ENCODE measurements at regions not wholly inside any gene's neighbourhood (a gene's known extent, or its start where the extent isn't known, plus 50 kb on each side); places are given as distances from the start of the nearest gene placed in this dataset.
"Not testable (repeated sequence)": the region's sequence is repeated elsewhere in the genome, so short reads cannot be mapped to it uniquely, and the experiment has no call there.

DNA sequence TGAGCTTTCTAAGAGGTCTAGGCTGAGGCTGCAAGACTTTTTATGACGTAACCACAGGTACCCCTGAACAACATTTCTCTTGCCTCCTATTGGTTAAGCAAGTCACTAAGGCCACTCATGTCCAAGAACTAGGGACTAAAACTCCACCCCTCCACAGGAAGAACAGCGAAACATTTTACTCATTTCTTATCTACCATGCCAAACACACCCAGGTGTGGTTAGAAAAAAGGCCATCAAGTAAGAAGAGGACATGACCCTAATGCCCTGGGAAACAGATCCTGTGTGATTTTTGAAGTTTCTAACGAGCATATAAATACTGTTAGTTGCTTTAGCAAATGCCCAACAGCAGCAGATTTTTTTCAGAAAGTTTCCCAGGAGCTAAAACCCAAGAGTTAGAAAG lies 282.4 kb upstream of the DYNLRB2 start:
- no peak for DNase-seq (ENCODE audit: low read depth in 2 of 2)

DNA sequence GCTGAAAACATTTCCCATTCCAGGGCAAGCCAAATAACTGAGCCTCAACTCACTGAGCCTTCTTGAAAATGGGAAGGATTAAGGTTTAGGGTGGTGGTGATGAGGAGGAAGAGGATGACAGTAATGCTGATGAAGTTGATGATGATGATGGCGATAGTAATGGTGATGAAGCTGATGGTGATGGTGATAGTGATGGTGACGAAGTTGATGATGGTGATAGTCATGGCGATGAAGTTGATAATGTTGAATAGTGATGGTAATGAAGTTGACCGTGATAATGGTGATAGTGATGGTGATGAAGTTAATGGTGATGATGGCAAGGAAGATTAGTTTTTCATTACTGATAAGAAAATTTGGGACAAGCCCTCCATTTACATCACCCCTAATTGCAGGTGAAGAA lies 285.8 kb upstream of the DYNLRB2 start:
- DNase-seq (ENCODE audit: low read depth in 2 of 2): no peak

DNA sequence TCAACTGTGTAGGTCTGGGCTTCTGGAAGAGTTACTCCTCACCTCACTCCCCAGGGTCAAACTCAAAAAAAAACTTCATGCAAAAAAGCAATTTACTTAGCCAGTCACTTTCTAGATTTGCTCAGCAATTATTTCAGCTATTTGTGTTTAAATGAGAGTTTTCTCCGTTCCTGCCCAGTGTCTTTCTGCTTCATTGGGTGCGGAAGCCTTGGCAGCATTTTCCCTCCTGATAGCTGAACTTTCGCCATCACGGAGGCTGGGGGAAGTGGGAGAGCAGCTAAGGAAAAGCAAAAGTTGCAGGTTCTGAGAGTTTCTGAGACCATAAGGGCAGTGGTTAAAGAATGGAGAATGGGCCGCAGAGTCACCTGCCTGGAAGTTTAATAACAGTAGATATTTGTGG lies 287.1 kb upstream of the DYNLRB2 start:
- no peak for DNase-seq (ENCODE audit: low read depth in 2 of 2)

DNA sequence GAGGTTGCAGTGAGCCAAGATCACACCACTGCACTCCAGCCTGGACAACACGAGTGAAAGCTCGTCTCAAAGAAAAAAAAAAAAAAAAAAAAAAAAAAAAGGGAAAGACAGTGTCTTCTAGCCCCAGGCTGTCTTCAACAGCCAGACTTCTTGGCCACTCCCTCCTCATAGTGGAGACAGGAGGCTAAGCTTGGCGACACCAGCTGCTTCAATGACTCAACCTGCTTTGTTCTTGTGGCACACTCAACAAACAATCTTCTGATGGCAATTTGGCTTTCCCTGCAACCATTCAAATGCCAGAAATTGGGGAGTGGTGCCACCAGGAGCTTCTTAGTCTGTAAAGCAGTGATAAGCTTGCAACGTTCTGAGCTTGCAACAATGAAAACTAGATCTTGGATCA lies 290.4 kb upstream of the DYNLRB2 start:
- DNase-seq (ENCODE audit: low read depth in 2 of 2): no peak

DNA sequence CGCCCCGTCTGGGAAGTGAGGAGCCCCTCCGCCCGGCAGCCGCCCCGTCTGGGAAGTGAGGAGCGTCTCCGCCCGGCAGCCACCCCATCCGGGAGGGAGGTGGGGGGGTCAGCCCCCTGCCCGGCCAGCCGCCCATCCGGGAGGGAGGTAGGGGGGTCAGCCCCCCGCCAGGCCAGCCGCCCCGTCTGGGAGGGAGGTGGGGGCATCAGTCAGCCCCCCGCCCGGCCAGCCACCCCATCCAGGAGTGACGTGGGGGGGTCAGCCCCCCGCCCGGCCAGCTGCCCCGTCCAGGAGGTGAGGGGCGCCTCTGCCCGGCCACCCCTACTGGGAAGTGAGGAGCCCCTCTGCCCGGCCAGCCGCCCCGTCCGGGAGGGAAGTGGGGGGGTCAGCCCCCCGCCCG lies 297.5 kb upstream of the DYNLRB2 start:
- not testable (repeated sequence) for DNase-seq (ENCODE audit: low read depth in 2 of 2)

DNA sequence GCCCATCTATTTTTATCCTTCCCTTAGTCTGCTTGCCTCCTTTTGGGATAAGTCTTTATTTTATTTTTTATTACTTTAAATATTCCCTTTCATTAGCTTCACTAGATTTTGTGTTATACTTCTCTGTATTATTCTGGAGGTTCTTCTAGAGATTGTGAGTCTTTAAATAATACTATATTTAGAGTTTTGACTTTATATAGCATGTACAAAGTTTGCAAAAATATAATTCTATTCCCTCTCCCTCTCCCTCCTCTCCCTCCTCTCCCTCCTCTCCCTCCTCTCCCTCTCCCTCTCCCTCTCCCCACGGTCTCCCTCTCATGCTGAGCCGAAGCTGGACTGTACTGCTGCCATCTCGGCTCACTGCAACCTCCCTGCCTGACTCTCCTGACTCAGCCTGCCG lies 298.5 kb upstream of the DYNLRB2 start:
- DNase-seq (ENCODE audit: low read depth in 2 of 2): not testable (repeated sequence)

DNA sequence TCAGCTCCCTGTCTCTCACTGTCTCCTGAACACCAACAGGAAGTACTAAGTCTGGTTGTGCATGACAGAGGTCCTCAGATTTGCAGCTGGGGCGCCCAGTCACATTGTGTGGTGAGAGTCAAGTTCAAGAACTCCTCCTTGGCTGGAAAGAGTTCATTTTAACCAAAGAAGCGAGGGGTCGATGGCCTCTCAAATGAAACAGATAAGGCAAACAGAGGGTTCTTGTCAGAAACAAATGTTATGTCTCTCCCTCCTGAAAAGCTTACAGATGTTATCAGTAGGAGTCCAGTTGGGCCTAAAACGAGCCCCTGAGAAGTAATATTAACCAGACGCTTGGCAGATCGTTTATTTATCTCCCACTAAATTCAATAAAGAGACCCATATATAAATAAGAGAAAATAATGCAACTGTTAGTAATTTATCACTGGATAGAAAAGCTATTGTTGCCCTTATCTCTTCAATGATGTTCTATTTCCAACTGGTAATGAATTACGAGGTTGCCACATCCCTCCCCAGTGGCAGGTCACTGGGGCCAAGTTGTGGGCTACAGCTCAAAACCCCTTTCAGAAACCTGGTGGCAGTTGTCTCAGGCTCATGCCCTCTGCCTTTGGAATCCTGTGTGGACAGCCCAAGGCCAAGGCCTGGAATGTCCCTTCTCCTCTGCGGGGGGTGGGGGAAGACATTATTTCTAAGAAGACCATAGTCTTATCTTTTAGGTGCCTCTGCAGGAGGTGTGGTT lies 307.5 kb upstream of the DYNLRB2 start:
- DNase-seq (ENCODE audit: low read depth in 2 of 2): no peak

DNA sequence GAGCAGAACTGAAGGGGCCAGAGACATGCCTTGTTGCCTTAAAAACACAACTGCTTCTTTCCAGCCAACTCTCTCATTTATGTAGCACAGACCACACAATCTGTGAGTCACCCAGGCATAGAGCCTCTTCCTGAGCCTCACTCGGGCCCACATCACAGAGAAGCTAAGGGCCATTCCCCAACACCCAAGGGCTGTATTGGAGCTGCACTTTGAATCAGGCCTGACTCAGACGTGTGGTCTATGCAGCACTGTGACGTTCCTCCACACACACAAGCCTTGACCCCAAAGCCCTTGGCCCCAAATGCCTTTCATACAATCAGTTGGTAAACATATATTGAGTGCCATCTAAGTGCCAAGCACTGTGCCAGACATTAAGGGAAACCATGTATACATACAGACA lies 308.9 kb upstream of the DYNLRB2 start:
- DNase-seq (ENCODE audit: low read depth in 2 of 2): peak in 1 of 2 donors; percentile 2

DNA sequence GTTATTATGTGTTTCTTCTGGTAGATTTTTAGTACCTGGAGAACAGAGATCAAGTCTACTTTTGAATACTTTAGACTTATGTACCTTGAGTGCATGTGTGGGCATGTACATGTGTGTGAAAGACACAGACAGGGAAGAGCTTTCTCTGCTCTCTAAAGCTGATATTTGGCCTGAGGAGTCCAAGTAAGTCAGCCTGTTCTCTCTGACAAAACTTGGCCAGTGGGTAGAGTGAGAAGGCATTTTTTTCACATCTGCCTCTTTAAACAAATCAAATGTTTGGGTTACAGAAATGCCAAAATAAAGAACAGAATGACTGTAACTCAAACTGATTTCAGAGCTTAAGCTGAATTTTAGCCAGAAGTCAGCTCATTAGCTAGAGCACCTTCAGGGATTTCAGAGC lies 309.7 kb upstream of the DYNLRB2 start:
- DNase-seq (ENCODE audit: low read depth in 2 of 2): no peak

DNA sequence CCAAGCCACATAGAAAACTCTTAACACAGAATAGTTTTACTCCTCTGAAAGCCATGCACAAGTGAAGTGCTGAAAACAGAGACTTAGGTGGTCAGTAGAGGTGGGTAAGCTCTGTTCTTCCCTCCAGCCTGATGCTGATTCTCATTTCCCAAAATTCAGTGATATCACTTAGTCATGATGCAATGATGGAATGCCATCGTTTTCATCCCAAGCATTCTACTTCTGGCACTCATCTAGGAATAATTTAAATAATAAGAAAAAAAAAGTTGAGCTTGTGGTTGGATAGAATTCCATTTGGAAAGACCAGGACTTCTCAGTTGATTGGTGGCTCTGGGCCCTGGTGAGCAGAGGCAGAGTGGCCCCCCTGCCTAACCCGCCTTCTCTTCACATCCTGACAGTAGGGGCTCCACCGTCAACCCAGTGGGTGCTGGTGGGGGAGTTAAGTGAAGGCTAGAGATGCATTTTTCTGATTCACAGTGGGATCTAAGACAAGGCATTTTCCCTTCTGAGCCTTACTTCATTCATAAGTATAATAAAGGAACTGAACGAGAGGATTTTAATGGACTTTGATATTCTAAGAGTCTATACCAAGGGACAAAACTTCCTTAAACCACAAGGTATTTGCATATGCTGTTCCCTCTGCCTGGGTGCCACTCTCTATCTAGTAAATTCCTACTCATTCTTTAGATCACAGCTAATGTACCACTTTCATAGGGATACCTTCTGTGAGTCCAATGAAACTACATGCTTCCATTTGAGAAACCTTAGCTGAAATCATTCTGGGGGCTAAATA lies 310.3 kb upstream of the DYNLRB2 start:
- no peak for DNase-seq (ENCODE audit: low read depth in 2 of 2)

DNA sequence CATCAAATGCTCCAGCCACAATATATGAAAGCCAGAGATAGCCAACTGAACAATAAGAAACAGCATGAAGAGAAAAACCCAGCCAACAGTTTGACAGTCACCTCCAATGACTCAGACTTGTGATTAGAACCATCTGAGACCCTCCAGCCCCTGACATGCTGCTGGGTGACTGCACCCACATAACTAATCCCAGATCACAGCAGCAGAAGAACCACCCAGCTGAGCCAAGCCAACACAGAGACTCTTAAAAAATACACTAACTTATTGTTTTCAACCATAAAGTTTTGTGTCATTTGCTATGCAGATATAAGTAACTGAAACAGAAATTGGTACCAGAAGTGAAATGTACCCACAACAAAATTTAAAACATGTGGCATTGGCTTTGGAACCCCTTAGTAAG lies 314.3 kb upstream of the DYNLRB2 start:
- no peak for DNase-seq (ENCODE audit: low read depth in 2 of 2)

DNA sequence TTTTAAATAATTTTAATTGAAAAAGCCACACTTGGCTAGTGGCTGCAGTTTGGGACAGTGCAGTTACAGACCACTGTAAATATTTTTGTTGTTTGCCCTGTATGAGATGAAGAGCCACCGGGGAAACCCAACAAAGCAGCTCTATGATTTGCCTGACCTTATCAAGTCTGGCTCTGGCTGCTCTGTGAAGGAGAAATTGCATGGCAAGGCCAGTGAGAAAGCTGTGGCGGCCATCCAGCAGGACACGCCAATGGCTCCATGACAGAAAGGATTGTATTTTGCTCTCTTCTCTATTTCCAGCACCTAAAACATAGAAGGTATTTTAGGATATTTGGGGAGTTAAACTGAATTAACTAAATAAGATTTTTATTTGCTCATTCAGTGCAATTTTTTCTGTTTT lies 330.0 kb upstream of the DYNLRB2 start:
- no peak for DNase-seq (ENCODE audit: low read depth in 2 of 2)

DNA sequence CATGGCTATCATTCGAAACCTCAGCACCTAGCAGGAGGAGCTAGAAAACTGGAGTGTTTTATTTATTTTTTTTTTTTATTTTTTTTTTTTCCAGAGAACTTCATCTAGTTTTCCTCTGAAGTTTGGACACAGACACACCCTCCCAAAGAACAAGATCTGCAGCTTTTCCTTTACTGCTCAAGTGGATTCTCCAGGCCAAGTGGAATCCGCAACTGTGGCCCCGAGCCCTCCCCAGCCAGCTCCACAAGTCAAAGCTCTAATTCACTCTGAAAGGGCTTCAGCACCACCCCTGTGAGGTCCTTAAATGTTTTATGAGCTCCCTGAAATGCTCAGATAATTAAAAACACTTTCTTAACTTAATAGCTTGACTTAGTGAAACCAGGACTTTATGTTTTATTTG lies 332.1 kb upstream of the DYNLRB2 start:
- no peak for DNase-seq (ENCODE audit: low read depth in 2 of 2)

DNA sequence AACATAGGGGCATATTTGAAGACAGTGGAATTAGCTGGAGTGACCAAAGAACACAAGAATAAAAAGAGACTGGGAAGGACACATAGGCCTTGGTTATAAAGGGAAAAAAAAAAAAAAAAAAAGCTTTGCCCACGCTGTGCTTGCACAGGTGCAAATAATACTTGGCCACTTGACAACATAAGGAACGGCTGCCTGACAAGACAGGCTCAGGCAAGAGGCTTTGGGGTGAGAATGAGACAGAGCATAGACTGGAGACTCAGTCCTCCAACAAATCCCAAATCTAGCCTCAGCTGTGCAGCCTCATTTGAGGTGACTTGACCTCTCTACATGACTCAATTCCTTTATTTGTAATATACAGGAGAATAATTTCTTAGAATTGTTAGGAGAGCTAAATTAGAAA lies 332.8 kb upstream of the DYNLRB2 start:
- no peak for DNase-seq (ENCODE audit: low read depth in 2 of 2)

DNA sequence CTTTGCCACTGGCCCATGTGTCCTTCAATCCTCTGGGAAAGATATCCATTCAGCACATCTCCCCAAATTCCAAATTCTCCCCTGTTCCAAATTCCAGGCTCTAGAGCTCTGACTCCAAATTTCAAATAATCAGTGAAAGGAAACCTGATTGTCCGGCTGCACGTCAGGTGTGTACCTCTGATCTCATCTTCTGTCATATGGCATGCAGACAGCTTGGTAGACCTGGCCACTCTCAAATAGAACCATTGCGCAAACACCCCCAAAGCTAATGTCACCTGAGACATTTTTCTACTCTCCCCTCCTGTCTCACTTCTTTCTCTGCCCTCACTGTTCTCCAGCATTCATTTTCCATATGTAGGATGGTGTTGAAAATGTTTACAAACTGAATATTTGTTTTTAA lies 337.0 kb upstream of the DYNLRB2 start:
- DNase-seq (ENCODE audit: low read depth in 2 of 2): no peak

DNA sequence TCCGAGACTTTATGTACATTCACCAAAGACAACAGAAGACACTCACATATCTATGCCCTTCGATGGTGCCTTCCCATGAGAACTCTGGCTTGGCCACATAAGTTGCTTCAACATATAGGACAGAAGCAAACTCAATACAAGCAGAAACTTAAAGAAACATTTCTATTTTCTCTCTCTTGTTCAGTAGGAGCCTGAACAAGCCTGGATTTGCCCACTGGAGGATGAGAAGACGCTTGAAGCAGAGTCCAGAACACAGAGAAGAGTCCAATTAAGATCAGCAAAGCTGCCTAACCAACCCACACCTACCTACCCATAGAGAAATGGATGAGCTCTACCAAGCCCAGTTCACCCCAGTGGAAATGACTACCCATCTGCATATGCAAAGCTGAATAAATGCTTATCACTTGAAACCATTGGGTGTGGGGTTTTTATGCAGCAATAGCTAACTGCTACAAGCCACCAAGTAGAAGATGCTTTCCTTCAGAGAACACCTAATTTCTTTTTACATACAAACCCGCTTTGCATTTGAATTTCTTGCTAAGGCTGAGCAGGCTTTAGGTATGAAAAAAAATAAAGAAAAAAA lies 337.9 kb upstream of the DYNLRB2 start:
- DNase-seq (ENCODE audit: low read depth in 2 of 2): no peak

DNA sequence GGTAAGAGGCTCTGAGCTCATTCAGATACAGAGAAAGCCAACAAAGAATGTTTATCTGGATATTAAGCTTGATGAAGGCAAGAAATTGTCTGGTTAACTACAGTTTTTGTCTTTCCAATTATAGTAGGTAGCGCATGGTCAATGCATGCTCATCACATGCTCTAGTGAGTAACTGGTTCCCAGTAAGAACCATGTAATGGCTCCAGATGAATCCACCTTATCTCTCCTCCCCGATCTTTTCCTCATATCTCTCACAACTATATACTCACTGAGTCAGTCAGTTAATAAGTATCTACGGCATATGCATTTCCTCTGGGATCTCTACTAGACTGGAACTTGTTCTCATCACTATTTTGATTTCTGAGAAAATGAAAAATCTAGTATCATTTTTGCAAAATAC lies 340.7 kb upstream of the DYNLRB2 start:
- no peak for DNase-seq (ENCODE audit: low read depth in 2 of 2)

DNA sequence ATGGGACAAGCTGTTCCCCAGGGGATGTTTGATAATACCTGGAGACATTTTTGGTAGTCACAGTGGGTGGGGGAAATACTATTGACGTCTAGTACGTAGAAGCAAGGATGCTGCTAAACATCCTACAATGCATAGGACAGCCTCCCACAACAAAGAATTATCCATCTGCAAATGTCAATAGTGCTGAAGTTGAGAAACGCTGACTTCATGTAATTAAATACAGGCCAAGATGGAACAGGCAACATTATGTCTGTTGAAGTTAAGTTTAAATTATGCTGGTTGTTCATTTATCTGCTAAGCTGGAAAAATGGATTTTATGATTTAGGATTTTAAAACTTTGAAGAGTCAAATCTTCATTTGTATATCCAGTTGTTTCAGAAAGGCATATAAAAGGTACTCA lies 341.2 kb upstream of the DYNLRB2 start:
- no peak for DNase-seq (ENCODE audit: low read depth in 2 of 2)

DNA sequence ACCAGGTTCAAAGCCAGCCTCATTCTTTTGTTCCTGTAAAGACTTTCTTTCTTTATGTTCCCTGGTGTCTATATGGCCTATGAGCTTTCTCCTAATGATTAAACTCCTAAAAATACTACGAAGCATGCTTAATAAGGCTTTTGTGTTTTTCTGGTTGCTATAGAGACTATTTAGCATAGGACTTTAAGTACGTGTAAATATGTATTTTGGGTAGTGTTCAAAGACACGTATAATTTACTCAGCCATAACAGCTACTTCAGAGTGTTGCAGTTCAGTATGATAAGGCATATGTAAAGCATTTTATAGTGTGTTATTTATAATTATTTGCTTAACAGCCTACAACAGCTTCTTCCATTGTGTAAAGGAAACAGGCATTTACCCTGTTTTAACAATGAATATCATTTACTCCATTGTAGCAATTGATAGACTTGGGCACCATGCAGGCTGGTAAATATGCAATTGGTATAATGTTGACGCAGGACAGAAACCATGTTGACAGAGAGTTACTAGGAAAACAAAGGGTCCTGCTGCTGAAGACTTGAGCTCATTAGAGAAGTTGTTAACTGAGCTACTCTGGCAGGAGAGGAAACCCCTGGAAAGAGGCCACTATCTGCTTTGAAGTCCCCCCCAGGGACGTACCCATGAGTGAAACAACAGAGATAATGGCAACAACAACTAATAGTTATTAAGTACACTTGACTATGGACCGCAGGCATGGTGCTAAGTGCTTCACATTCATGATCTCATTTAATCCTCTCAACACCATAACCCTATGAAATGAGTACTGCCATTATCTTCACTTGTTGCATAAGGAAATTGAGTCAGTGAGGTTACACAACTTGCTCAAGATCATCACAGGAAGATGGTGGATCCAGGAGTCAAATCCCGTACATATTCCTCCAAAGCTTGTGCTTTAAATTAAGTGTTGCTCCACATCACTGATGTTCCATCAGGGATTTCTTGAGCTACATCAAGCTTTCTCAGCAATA lies 342.2 kb upstream of the DYNLRB2 start:
- no peak for DNase-seq (ENCODE audit: low read depth in 2 of 2)

DNA sequence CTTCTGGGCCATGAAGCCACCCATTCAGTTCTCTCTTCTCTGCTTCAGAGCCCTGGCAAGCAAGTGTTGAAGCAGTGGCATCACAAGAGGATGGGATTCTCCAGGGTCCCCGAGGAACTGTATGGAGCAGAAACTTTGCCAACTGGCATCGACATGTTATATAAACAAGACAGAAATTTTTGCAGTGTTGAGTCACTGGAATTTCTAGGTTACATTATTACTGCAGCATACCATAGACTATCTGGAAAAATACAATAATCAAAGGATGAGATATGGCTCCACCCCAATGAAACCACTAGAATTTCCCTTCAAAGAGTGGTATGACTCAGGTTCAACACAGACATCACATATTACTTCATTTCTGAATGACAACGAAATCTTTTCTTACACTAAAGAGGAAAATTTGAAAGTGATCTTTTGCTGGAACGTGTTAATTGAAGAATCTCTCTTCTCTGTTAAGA lies 343.0 kb upstream of the DYNLRB2 start:
- DNase-seq (ENCODE audit: low read depth in 2 of 2): no peak

DNA sequence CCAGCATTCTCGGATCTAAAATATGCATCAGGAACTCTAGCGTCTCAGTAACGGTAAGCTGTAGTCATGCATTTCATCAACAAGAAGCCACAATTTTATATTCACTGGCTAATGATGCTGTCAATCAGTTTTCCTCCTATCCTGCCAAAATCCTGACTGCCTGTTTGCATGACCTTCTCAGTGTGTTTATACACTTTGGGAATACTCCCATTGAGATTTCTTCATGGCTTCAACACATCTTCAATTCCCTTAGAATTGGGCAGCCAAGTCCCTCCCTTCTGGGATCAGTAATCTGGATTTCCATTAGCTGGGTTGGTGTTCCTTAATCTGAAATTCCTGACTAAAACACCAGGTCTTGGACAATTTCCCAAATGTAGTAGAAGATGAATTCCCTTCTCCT lies 348.9 kb upstream of the DYNLRB2 start:
- DNase-seq (ENCODE audit: low read depth in 2 of 2): no peak
